ENCODE measurements at regions not wholly inside any gene's neighbourhood (a gene's known extent, or its start where the extent isn't known, plus 50 kb on each side); places are given as distances from the start of the nearest gene placed in this dataset.
"Not testable (repeated sequence)": the region's sequence is repeated elsewhere in the genome, so short reads cannot be mapped to it uniquely, and the experiment has no call there.

GRCh38 chr6:169094552-169094950 is 159.1 kb downstream of the THBS2 start:
- Histone ChIP-seq H3K36me3 (ENCODE audit: insufficient read depth, insufficient read length, low read length) (no peaks in the 10 kb centered on the region), H3K27me3 (ENCODE audit: insufficient read depth, insufficient read length) (no peaks in the 10 kb centered on the region), H3K9ac (ENCODE audit: insufficient read length, low read depth) (no peak overlapping the region), H3K4me1 (ENCODE audit: insufficient read depth, insufficient read length) (no peaks in the 10 kb centered on the region), H3K9me3 (ENCODE audit: insufficient read depth, low read length) (peaks cover 30% of the 10 kb centered on the region), H3K4me3 (ENCODE audit: insufficient read length, low read depth) (no peak overlapping the region)
- no peak for DNase-seq (ENCODE audit: low read depth, low spot score)
- TF ChIP-seq YY1 (IDR thresholded peaks at IDR 0.05; ENCODE audit: insufficient read depth, insufficient read length): no peak
- no peak for TF ChIP-seq SUZ12 (IDR thresholded peaks at IDR 0.05; ENCODE audit: extremely low read depth, insufficient read depth, insufficient read length)
- no peak for TF ChIP-seq ZNF274 (IDR thresholded peaks at IDR 0.05; ENCODE audit: low read depth, low read length)

- peaks cover 35% of the 10 kb centered on the region for H3K9me3 ChIP-seq (ENCODE audit: insufficient read depth, low read length)
- H3K9ac ChIP-seq (ENCODE audit: insufficient read length, low read depth): no peak overlapping the region
- H3K36me3 ChIP-seq (ENCODE audit: insufficient read depth, insufficient read length, low read length): no peaks in the 10 kb centered on the region
- DNase-seq (ENCODE audit: low read depth, low spot score): no peak
- no peaks in the 10 kb centered on the region for H3K27me3 ChIP-seq (ENCODE audit: insufficient read depth, insufficient read length)
- H3K4me3 ChIP-seq (ENCODE audit: insufficient read length, low read depth): no peak overlapping the region
- no peaks in the 10 kb centered on the region for H3K4me1 ChIP-seq (ENCODE audit: insufficient read depth, insufficient read length)
- TF ChIP-seq YY1 (IDR thresholded peaks at IDR 0.05; ENCODE audit: insufficient read depth, insufficient read length): no peak
- TF ChIP-seq ZNF274 (IDR thresholded peaks at IDR 0.05; ENCODE audit: low read depth, low read length): no peak
- no peak for TF ChIP-seq SUZ12 (IDR thresholded peaks at IDR 0.05; ENCODE audit: extremely low read depth, insufficient read depth, insufficient read length)
Observed at GRCh38 chr6:169093770-169094551, 159.7 kb downstream of the THBS2 start.

- H3K27me3 ChIP-seq (ENCODE audit: insufficient read depth, insufficient read length): no peaks in the 10 kb centered on the region
- no peak for TF ChIP-seq YY1 (IDR thresholded peaks at IDR 0.05; ENCODE audit: insufficient read depth, insufficient read length)
- H3K9ac ChIP-seq (ENCODE audit: insufficient read length, low read depth): no peak overlapping the region
- no peak for DNase-seq (ENCODE audit: low read depth, low spot score)
- H3K36me3 ChIP-seq (ENCODE audit: insufficient read depth, insufficient read length, low read length): no peaks in the 10 kb centered on the region
- H3K9me3 ChIP-seq (ENCODE audit: insufficient read depth, low read length): peaks cover 40% of the 10 kb centered on the region
- H3K4me3 ChIP-seq (ENCODE audit: insufficient read length, low read depth): no peak overlapping the region
- H3K4me1 ChIP-seq (ENCODE audit: insufficient read depth, insufficient read length): no peaks in the 10 kb centered on the region
Observed at GRCh38 chr6:169093066-169093723, 160.5 kb downstream of the THBS2 start.

DNA sequence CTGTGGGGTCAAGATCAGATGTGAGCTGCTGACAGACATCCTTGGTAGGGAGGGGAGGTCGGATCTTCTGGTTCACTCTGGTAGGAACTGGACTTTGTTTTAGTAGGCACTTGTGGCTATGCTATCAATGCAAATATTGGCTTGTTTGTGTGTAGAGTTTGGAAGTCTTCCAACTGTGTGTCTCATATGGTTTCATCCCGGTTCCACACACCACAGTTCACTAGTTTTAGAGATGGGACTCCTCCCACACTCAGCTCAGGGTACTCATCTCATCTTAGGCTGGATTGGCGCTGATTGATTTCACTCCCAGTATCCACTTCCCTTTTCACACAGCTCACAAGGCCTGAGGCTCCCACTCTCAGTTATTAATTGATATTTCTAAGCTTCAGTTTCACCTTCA is 161.3 kb downstream of the THBS2 start:
- Histone ChIP-seq H3K9ac (ENCODE audit: insufficient read length, low read depth) (no peak overlapping the region), H3K9me3 (ENCODE audit: insufficient read depth, low read length) (peaks cover 40% of the 10 kb centered on the region), H3K27me3 (ENCODE audit: insufficient read depth, insufficient read length) (no peaks in the 10 kb centered on the region), H3K36me3 (ENCODE audit: insufficient read depth, insufficient read length, low read length) (no peaks in the 10 kb centered on the region), H3K4me1 (ENCODE audit: insufficient read depth, insufficient read length) (no peaks in the 10 kb centered on the region), H3K4me3 (ENCODE audit: insufficient read length, low read depth) (no peak overlapping the region)
- no peak for TF ChIP-seq SUZ12 (IDR thresholded peaks at IDR 0.05; ENCODE audit: extremely low read depth, insufficient read depth, insufficient read length)
- no peak for TF ChIP-seq YY1 (IDR thresholded peaks at IDR 0.05; ENCODE audit: insufficient read depth, insufficient read length)
- TF ChIP-seq ZNF274 (IDR thresholded peaks at IDR 0.05; ENCODE audit: low read depth, low read length): no peak
- DNase-seq (ENCODE audit: low read depth, low spot score): no peak

DNA sequence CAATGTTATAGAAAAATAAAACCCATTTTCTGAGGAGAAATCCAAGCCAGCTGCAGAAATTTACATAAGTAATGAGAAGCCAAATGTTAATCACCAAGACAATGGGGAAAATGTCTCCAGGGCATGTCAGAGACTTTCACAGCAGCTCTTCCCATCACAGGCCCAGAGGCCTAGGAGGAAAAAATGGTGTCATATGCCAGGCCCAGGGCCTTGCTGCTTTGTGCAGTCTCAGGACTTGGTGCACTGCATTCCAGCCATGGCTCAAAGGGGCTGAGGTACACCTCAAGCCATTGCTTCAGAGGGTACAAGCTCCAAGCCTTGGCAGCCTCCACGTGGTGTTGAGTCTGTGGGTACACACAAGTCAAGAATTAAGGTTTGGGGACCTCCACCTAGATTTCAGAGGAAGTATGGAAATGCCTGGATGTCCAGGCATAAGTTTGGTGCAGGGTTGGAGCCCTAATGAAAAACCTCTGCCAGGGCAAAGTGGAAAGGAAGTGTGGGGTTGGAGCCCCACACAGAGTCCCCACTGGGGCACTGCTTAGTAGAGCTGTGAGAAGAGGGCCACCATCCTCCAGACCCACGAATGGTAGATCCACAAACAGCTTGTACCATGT is 163.0 kb downstream of the THBS2 start:
- H3K27me3 ChIP-seq (ENCODE audit: insufficient read depth, insufficient read length); H3K9ac ChIP-seq (ENCODE audit: insufficient read length, low read depth); DNase-seq (ENCODE audit: low read depth, low spot score); H3K4me1 ChIP-seq (ENCODE audit: insufficient read depth, insufficient read length); H3K4me3 ChIP-seq (ENCODE audit: insufficient read length, low read depth); H3K36me3 ChIP-seq (ENCODE audit: insufficient read depth, insufficient read length, low read length): not testable (repeated sequence)
- peaks cover 41% of the 10 kb centered on the region for H3K9me3 ChIP-seq (ENCODE audit: insufficient read depth, low read length)

DNA sequence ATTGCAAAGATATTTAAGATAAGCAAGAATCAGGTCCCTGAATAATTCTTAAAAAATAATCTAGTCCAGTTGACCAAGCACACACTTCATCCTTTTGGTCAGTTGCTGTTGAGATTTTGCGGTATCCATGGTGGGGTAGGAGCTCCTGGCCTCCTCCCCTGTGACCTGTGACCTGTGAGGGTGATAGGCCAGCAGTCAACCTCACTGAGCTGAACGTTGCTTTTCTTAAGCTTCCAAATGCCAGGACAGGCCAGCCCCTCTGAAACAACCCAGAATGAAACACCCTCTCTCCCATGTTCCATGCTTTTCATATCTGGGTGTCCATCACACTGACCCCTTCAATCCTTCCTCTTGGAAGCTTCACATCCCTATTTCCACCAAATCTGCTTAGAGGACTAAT is 164.9 kb downstream of the THBS2 start:
- Histone ChIP-seq H3K9ac (ENCODE audit: insufficient read length, low read depth) (no peak overlapping the region), H3K36me3 (ENCODE audit: insufficient read depth, insufficient read length, low read length) (no peaks in the 10 kb centered on the region), H3K9me3 (ENCODE audit: insufficient read depth, low read length) (peaks cover 45% of the 10 kb centered on the region), H3K4me1 (ENCODE audit: insufficient read depth, insufficient read length) (no peaks in the 10 kb centered on the region), H3K27me3 (ENCODE audit: insufficient read depth, insufficient read length) (no peaks in the 10 kb centered on the region), H3K4me3 (ENCODE audit: insufficient read length, low read depth) (no peak overlapping the region)
- no peak for DNase-seq (ENCODE audit: low read depth, low spot score)
- TF ChIP-seq YY1 (IDR thresholded peaks at IDR 0.05; ENCODE audit: insufficient read depth, insufficient read length) (no peak), SUZ12 (IDR thresholded peaks at IDR 0.05; ENCODE audit: extremely low read depth, insufficient read depth, insufficient read length) (no peak), ZNF274 (IDR thresholded peaks at IDR 0.05; ENCODE audit: low read depth, low read length) (no peak)

GRCh38 chr6:169087443-169088041 is 166.1 kb downstream of the THBS2 start:
- Histone ChIP-seq H3K27me3 (ENCODE audit: insufficient read depth, insufficient read length) (no peaks in the 10 kb centered on the region), H3K9me3 (ENCODE audit: insufficient read depth, low read length) (peaks cover 43% of the 10 kb centered on the region), H3K9ac (ENCODE audit: insufficient read length, low read depth) (no peak overlapping the region), H3K4me3 (ENCODE audit: insufficient read length, low read depth) (no peak overlapping the region), H3K36me3 (ENCODE audit: insufficient read depth, insufficient read length, low read length) (no peaks in the 10 kb centered on the region), H3K4me1 (ENCODE audit: insufficient read depth, insufficient read length) (no peaks in the 10 kb centered on the region)
- TF ChIP-seq YY1 (IDR thresholded peaks at IDR 0.05; ENCODE audit: insufficient read depth, insufficient read length) (no peak), ZNF274 (IDR thresholded peaks at IDR 0.05; ENCODE audit: low read depth, low read length) (no peak), SUZ12 (IDR thresholded peaks at IDR 0.05; ENCODE audit: extremely low read depth, insufficient read depth, insufficient read length) (no peak)
- DNase-seq (ENCODE audit: low read depth, low spot score): no peak

GRCh38 chr6:169086616-169087015 is 167.0 kb downstream of the THBS2 start:
- H3K36me3 ChIP-seq (ENCODE audit: insufficient read depth, insufficient read length, low read length); H3K4me1 ChIP-seq (ENCODE audit: insufficient read depth, insufficient read length); H3K27me3 ChIP-seq (ENCODE audit: insufficient read depth, insufficient read length); H3K4me3 ChIP-seq (ENCODE audit: insufficient read length, low read depth); H3K9ac ChIP-seq (ENCODE audit: insufficient read length, low read depth); DNase-seq (ENCODE audit: low read depth, low spot score): not testable (repeated sequence)
- peaks cover 34% of the 10 kb centered on the region for H3K9me3 ChIP-seq (ENCODE audit: insufficient read depth, low read length)
